ENCODE measurements at regions not wholly inside any gene's neighbourhood (a gene's known extent, or its start where the extent isn't known, plus 50 kb on each side); places are given as distances from the start of the nearest gene placed in this dataset.
"Not testable (repeated sequence)": the region's sequence is repeated elsewhere in the genome, so short reads cannot be mapped to it uniquely, and the experiment has no call there.

DNA sequence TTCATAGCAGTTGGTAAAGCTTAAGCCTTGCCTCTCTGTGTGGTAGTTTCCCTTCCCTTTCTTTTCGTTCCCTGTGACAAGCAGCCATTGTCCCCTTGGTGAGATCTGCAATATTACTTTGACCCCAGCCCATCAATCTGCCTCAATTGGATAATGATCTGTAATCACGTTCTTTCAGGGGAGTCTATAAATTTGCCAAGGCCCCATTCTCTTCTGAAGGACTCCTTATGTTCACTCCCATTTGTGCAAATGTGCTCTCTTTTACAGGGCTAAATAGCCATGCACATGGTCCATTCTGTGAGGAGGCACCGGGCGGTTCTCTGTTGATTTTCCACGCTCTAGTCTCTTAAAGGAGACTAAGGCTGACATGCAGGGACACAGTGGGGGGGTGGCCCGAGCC is 660.4 kb upstream of the SLC35B3 start:
- DNase-seq (ENCODE audit: low spot score), result no peak

DNA sequence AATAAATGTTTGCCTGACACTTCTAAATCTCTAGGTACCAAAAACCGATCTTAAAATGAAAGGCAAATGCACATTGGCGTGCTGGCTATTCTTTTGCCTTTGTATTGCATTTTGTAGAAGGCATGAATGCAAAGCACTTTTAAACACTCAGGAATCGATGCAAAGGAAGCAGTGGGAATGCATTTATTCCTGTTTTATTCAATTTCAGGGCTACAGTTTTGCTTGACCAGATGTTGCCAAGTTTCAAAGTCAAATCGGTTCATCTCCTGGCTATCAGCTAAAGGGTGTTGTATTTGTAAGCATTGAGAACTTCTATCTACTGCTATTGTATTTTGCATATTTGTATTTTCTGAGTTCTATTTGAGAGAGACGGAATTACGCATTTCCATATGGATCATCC is 659.8 kb upstream of the SLC35B3 start:
- DNase-seq (ENCODE audit: low spot score), result no peak

GRCh38 chr6:9089724-9090123 is 654.4 kb upstream of the SLC35B3 start:
- DNase-seq (ENCODE audit: low spot score), result no peak

GRCh38 chr6:9087470-9087869 is 652.1 kb upstream of the SLC35B3 start:
- DNase-seq (ENCODE audit: low spot score), result no peak

GRCh38 chr6:9086331-9086730 is 651.0 kb upstream of the SLC35B3 start:
- no peak for DNase-seq (ENCODE audit: low spot score)

GRCh38 chr6:9085709-9086070 is 650.3 kb upstream of the SLC35B3 start:
- no peak for DNase-seq (ENCODE audit: low spot score)

GRCh38 chr6:9085054-9085708 is 649.8 kb upstream of the SLC35B3 start:
- no peak for DNase-seq (ENCODE audit: low spot score)

DNA sequence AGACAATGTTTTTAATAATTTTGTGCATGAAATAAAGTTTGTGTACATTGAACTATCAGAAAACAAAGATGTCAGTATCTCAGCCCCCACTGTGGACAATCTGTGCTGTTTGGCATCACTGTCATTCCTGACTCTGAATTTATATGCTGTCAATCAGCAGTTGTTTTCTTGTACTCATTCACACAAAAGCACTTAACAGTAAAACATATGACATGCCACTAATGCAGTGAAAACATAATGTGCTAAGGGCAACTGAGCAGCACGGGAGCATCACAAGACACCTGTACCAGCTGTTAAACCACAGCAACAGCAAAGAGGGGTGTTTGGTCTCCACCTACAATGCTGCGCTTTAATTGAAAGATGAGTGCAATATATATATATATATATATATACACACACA is 647.8 kb upstream of the SLC35B3 start:
- no peak for DNase-seq (ENCODE audit: low spot score)

DNA sequence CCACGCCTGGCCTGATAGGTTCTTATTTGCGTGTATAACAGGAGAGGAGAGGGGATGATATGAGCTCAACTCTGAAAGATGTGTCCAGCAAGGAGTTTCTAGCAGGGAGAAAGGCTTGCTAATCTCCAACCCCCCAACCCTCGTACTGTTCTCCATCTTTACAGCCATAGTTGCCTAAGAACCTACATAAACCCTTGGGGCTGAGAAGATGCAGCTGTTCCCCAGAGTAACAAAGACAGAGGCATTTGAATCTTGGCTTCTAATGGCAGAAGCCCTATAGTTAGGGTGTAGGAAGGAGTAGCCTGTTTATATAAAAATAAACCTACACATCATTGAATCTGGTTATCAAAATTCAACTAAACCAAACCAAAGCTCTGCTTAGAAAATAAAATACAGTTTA is 631.4 kb upstream of the SLC35B3 start:
- DNase-seq (ENCODE audit: low spot score), result no peak

DNA sequence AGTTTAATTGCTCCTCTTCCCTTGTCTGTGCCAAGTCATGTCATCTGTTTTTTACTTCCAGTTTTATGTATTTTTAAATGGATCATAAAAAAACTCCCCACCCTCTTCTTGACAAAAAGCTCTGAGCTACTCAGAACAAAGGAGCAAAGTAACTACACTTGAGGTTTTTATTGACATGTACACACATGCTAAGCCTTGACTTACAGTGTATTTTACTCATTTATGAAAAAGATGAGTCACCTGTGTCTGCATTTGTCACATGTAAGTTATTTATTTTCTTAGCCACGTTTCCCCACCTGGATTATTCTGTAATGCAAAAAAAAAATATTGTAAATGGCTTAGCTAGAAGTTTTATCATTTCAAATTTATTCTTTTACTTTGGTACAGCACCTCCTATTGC is 628.8 kb upstream of the SLC35B3 start:
- DNase-seq (ENCODE audit: low spot score), result no peak

DNA sequence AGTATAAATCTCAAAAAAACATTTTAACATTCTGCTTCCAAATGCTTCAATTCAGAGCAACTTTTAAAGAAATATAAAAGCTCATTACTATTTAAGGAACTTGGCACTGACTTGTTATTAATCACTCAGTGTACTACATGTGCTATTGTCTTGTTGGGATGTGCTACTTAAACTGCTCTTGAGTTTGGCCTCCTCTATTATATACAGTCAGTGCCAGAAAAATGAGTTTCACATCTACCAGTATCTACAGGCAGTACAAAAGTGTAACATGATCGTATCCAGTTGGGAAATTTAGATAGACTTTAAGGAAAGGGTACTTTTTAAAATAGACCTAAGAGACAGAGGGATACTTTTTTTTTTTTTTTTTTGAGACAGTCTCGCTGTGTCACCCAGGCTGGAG is 627.3 kb upstream of the SLC35B3 start:
- no peak for DNase-seq (ENCODE audit: low spot score)

GRCh38 chr6:9057937-9058336 is 622.6 kb upstream of the SLC35B3 start:
- no peak for DNase-seq (ENCODE audit: low spot score)

- no peak for DNase-seq (ENCODE audit: low spot score)
Observed at GRCh38 chr6:9056556-9056955, 621.2 kb upstream of the SLC35B3 start.

GRCh38 chr6:9044426-9044825 is 609.1 kb upstream of the SLC35B3 start:
- DNase-seq (ENCODE audit: low spot score), result no peak

DNA sequence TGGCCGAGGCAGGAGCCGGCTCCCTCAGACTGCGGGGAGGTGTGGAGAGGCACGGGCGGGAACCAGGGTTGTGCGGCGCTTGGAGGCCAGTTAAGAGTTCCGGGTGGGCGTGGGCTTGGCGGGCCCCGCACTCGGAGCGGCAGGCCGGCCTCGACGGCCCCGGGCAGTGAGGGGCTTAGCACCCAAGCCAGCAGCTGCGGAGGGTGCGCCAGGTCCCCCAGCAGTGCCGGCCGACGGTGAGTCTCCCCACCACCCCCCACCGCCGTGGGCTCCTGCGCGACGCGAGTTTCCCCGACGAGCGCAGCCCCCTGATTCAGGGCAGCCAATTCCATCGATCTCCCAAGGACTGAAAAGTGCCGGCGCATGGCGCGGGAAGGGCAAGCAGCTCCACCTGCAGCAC is 605.4 kb upstream of the SLC35B3 start:
- DNase-seq (ENCODE audit: low spot score), result no peak

DNA sequence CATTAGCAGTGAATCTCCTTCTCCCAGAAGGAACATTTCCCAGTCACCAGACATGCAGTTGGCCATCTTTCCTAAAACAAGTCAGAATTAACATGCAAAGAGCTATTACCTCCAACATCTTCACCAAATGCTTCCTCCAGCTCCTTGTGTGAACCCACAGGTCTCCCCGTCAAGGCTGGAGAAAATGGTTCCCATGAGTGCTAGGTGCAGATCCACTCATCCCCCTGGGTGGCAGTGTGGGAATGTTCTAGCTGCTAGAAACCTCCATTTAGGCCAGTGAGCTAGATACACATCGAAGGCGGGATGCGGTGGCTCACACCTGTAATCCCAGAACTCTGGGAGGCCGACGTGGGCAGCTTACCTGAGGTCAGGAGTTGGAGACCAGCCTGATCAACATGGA is 603.9 kb upstream of the SLC35B3 start:
- DNase-seq (ENCODE audit: low spot score), result no peak

DNA sequence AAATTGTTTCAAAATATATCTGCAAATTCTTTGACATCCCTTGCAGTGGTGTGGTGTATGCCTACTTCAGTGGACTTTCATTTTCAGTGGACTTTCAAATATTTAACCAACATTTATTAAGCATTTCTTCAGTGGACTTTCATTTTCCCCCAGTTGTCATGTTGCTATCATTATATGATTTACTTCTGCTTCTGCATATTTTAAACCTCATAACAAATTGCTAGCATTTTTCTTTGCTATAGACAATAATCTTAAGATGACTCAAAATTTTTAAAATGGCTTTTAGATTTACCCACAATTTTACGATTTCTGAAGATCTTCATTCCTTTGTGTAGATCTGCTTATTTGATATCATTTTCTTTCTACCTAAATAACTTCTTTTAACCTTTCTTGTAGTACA is 592.7 kb upstream of the SLC35B3 start:
- DNase-seq (ENCODE audit: low spot score), result no peak

DNA sequence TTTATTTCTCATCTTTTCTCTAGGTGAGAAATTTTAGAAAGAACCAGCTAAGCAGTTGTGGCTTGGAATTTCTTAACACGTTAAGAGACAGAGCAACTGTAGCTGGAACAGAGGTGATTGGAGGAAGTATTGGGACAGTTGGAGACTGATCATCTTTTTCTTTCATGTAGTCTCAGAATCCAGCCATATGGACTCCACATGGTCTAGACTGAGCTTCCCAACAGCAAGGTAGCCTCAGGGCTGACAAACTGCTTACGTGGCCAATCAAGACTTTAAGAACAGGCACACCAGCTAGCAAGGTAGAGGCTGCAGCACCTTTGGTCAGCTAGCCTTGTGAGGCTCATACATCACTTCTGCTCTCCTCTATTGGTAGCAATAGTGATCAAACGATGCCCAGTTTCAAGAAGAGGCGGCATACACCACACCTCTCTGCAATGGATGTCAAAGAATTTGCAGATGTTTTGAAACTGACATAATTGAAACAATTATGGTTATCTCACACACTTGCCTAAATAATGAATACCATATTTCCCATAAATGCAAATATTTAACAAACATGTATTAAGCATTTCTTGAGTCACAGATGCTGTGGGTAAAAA is 590.5 kb upstream of the SLC35B3 start:
- DNase-seq (ENCODE audit: low spot score), result no peak

GRCh38 chr6:9025228-9025627 is 589.9 kb upstream of the SLC35B3 start:
- no peak for DNase-seq (ENCODE audit: low spot score)

DNA sequence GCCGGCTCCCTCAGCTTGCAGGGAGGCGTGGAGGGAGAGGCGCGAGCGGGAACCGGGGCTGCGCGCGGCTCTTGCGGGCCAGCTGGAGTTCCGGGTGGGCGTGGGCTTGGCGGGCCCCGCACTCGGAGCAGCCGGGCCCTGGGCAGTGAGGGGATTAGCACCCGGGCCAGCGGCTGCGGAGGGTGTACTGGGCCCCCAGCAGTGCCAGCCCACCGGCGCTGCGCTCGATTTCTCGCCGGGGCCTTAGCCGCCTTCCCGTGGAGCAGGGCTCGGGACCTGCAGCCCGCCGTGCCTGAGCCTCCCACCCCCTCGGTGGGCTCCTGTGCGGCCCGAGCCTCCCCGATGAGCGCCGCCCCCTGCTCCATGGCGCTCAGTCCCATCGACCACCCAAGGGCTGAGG is 588.9 kb upstream of the SLC35B3 start:
- not testable (repeated sequence) for DNase-seq (ENCODE audit: low spot score)

DNA sequence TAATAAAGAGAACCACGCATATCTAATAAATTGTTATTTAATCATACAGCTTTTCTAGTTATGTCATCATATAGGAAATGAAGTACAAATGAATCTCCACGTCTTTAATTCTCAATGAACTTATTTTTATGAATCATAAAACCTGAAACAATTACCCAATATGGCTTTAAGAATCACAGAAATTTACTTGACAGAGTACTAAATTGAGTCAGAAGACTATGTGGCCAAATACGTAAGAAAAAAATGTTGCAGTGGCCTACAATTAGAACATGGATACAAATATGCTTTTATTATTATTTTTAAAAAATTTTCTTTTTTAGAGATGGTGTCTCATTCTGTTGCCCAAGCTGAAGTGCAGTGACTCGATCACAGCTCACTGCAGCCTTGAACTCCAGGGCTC is 584.7 kb upstream of the SLC35B3 start:
- DNase-seq (ENCODE audit: low spot score), result no peak

DNA sequence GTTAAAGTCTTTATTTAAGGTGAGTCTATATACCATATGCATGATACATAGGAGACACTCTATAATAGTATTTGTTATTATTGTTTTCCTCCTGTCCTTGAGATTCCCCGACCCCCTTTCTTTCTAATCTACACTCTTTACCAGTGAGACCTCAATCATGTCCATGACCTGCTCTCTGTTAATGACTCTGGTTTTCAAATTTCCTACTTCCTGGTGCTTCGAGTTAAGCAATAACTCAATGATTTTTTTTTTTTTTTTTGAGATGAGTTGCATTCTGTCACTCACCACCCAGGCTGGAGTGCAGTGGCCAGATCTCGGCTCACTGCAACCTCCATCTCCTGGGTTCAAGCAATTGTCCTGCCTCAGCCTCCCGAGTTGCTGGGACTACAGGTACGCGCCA is 574.6 kb upstream of the SLC35B3 start:
- no peak for DNase-seq (ENCODE audit: low spot score)

DNA sequence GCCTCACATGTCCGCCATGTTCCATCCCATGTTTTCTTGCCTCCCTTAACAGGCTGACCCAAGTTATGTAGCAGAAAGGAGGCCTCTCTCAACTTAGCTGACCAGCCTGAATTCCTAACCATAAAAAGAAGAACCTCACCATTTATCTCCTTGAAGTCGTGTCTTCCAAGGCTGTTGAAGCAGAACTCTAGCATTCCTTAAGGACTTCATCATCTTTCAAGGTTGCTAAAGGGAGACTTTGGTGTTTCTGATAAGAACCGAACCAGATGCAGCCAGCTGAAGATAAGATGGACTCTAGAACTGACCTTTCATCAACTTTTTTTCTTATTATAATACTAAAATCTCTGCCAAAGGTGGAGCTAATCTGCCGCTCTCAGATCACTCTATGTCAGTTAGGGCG is 571.7 kb upstream of the SLC35B3 start:
- DNase-seq (ENCODE audit: low spot score), result no peak

- no peak for DNase-seq (ENCODE audit: low spot score)
Observed at GRCh38 chr6:9002833-9003232, 567.5 kb upstream of the SLC35B3 start.

Measured in SW480 (cell line).